ENCODE measurements at regions not wholly inside any gene's neighbourhood (a gene's known extent, or its start where the extent isn't known, plus 50 kb on each side); places are given as distances from the start of the nearest gene placed in this dataset.

DNA sequence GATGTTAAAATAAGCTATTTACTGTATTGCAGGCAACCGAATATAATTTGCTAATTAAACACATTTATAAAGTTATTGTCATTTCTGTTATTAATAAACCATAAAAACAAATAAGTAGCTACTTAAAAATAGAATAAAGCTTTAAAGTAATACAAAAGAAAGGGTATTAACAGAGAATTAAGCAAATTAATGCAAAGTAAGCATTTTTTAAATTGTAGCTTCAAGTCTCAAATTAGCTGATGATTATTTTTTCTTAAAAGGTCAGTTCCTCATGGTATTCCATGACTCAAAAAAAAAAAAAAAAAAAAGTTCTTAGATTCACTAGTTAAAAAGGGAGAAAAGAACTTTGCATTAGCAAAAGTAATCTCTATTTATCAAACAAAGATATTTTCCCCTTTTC lies 292.5 kb downstream of the SLITRK1 start:
- DNase-seq, result no peak

GRCh38 chr13:83577183-83577582 lies 305.1 kb downstream of the SLITRK1 start:
- DNase-seq, result no peak

DNA sequence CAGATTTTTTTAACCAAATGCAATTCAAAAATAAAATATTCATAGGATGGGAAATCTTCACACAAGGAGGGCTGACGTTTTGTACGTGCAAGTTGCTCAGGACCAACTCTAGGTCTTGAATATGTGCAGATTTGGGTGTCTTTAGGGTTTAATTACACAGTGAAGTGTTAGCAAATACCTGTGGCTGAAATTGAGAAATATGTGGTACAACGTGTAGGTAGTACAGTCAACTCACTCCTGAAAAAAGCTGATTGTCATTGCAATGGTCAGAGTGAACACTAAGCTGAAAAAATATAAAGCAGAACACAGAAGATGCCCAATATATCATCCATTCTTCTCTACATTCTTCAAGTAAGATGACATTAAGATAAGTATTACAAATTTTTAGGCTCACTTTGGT lies 314.3 kb downstream of the SLITRK1 start:
- DNase-seq, result no peak

DNA sequence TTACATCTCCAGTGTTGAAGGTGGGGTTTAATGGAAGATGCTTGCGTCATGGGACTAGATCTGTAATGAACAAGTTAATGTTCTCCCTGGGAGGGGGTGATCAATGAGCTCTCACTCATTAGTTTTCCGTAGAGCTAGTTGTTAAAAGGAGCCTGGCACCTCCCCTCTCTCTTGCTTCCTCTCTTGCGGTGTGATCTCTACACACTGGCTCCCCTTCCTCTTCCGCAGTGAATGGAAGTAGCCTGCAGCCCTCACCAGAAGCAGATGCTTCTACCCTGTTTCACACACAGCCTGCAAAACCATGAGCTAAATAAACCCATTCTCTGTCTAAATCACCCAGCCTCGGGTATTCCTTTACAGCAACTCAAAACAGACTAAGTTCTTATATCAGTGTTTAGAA lies 318.8 kb downstream of the SLITRK1 start:
- no peak for DNase-seq

- DNase-seq, result no peak
Observed at GRCh38 chr13:83557845-83558244, 324.4 kb downstream of the SLITRK1 start.

DNA sequence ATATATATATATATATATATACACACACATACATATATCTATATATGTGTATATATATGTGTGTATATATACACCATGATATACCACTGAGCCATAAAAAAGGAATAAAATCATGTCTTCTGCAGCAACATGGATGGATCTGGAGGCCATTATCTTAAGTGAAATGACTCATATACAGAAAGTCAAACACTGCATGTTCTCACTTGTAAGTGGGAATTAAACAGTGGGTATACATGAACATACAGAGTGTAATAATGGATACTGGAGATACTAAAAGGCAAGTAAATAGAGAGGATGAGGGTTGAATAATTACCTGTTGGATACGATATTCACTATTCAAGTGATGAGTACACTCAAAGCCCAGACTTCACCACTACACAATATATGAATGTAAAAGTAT lies 332.6 kb downstream of the SLITRK1 start:
- no peak for DNase-seq

GRCh38 chr13:83547043-83547442 lies 335.2 kb downstream of the SLITRK1 start:
- DNase-seq, result no peak

DNA sequence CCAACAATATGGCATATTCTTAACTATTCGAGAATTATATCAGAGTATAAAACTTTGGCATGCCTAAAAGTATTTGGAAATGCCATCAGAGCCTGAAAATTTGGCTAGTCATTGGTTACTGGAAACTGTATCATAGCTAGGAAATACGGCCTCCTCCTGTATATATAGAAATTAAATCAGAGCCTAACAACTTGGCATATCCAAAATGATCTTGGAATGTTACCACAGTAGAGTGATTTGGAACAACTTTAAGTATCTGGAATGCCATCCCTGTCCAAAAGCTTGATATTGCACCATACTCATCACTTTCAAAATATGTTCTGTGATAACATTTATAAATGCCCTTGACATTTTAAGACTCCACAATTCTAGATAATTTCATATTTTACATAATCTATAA lies 335.8 kb downstream of the SLITRK1 start:
- no peak for DNase-seq

GRCh38 chr13:83538636-83539035 lies 343.6 kb downstream of the SLITRK1 start:
- no peak for DNase-seq

DNA sequence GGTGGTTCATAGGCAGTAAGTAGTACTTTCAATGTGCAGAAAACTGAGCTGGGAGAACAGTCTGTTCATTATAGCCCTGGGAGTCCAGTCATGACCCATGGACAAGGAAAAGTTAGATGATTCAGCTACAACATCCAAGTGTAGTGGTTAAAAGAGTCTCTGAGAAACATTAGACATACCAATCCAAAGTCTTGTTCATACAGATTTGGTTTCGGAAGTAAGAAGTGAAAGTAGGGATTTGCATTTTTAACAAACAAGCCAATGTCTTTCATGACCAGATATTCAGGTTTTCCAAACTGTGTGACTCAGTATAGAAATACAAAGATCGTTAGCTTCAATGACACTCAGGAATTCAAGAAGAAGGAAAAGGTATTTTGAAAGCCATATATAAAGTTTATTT lies 345.3 kb downstream of the SLITRK1 start:
- DNase-seq, result no peak

DNA sequence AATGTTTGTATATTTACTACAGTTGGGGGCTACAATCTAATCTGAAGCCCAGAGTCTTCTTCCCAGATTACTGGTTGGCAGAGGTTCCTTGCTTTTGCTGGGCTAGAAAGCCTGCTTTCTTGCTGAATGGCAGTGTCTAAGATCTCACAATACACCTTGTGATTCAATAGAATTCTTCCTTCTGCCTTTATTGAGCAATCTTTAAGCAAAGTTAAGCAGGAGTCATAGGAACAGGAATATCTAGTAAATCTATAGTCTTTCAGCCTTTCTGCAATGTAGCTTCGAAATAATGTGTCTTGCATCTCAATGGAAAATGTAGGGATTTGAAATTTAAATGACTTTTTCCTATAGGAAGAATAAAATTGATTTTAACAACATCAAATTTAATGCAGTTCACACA lies 346.1 kb downstream of the SLITRK1 start:
- DNase-seq, result no peak

GRCh38 chr13:83532809-83533208 lies 349.5 kb downstream of the SLITRK1 start:
- DNase-seq, result no peak

DNA sequence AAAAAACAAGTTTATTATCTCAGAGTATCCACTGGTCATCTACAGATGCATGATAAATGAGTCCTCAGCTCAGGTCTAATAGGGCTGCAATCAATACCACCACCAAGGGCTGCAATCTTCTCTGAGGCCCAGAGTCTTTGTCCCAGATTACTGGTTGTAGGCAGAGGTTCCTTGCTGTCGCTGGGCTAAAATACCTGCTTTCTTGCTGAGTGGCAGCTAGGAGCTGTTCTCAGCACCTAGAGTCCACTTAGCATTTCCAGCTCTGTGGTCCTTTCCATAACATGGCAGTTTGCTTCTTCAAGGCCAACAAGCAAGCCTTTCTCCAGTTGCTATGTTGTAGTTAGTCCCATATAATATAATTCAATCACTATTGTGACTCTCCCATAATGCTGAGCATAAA lies 351.3 kb downstream of the SLITRK1 start:
- DNase-seq, result no peak

DNA sequence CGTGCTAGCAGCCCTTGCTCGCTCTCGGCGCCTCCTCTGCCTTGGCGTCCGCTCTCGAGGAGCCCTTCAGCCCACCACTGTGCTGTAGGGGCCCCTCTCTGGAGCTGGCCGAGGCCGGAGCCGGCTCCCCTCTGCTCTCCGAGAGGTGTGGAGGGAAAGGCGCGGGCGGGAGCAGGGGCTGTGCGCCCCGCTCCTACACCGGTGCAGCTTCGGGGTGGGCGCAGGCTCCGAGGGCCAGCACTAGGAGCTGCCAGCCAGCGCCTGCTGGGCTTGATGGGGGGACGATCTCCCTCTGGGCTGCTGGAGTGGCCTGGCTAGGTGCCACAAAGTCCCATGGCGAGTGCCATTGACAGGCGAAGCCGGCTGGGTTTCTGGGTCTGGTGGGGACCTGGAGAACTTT lies 365.5 kb downstream of the SLITRK1 start:
- no peak for DNase-seq

DNA sequence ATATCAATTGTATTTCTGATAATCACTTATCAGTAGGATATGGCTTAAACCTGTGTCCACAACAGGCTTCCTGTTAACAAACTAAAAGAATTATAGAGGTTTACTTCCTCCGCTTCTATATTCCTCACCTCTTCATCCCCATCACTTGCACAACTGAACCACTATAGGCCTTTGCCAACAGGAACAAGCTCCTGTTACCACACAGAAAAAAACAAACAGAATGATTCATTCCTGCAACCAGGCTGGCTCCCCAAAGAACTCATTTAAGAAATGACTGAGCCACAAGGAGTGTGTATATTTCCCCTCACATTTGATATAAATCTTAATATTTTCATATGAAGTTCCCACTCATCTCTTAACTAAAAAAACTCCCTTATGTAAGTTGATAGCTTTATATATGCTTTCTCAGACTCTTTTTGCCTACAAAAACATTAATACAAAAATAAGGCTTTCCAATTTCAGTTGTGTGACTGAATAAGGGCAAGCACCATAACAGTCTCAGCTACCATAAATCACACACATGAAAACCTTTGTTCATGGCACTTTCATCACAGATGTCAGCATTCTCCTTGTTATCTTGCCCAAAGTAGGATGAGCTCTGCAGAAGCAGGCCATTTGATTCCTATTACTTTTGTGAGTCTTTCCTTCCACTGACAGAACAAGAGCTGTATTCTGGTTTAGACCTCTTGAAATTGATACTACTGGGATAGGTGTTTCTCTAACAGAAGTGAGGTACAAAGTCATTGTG lies 366.8 kb downstream of the SLITRK1 start:
- no peak for DNase-seq

- no peak for DNase-seq
Observed at GRCh38 chr13:83508771-83509301, 373.4 kb downstream of the SLITRK1 start.

GRCh38 chr13:83503424-83503823 lies 378.9 kb downstream of the SLITRK1 start:
- DNase-seq, result no peak

GRCh38 chr13:83499286-83499685 lies 383.0 kb downstream of the SLITRK1 start:
- DNase-seq, result no peak

- DNase-seq, result no peak
Observed at GRCh38 chr13:83498481-83499190, 383.6 kb downstream of the SLITRK1 start.

GRCh38 chr13:83498045-83498444 lies 384.2 kb downstream of the SLITRK1 start:
- DNase-seq, result no peak

DNA sequence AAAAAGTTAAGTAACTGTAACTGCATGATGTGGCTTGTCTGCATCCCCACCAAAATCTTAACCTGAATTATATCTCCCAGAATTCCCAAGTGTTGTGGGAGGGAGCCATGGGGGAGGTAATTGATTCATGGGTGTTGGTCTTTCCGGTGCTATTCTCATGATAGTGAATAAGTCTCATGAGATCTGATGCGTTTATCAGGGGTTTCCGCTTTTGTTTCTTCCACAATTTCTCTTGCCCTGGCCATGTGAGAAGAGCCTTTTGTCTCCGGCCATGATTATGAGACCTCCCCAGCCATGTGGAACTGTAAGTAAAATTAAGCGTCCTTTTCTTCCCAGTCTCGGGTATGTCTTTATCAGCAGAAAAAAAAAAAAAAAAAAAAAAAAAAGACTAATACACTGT lies 385.8 kb downstream of the SLITRK1 start:
- DNase-seq, result no peak

DNA sequence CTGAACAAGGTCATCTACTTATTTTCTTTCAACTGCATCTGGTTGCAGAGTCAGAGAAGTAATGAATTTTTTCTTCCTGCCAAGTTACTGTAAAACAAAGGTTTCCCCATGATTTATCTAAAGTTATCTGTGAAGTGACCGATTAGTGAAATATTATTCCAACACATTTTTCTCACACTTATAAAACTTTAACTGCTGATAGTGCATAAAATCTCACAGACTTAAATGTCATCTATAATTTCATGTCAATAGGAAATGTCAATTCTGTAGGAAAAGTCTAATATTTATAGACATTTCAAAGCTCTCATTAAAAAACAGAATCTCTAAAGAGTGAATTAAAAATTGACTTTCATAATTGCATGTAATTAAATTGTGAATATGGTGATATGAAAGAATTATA lies 397.2 kb downstream of the SLITRK1 start:
- no peak for DNase-seq

- DNase-seq, result no peak
Observed at GRCh38 chr13:83471011-83471410, 411.3 kb downstream of the SLITRK1 start.

DNA sequence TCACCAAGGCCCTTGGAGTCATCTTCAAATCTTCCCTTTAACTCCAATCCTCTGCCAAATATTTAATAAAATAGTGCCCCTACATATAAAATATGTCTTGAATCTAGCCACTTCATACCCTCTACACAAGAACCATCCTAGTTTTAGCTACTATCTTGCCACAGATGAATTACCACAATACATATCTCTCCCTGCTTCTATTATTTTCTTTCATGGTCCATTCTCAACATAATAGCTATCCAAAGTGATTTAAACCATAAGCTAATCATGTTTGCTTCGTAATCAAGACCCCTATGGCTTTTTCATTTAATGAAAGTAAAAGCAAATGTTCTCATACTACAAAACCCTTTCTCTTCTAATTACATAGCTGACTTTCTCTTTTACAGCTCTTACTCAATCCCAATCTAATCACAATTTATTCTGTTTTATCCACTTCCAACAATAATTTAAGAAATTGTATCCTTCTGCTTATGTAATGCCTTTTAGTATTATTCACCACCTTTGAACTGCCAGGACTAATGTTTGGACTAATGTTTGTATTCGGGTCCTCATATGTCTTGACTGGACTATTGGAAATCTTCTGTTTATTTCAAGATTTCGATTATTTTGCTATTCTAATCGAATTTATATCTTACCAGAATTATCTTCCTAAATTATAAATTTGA lies 412.0 kb downstream of the SLITRK1 start:
- DNase-seq, result no peak

All from NCI-H524 (cell line).